AG09319 (cell line): ENCODE measurements at regions not wholly inside any gene's neighbourhood (a gene's known extent, or its start where the extent isn't known, plus 50 kb on each side); places are given as distances from the start of the nearest gene placed in this dataset.

ENCODE experiments used
- DNase-seq: peaks from one replicate; pipeline ENCODE4 v3.0.0-alpha.2; 2010; ENCODE audit warnings: low read depth; ENCODE audit errors: extremely low read depth
- CTCF ChIP-seq: IDR thresholded peaks from 2 replicates; pipeline ENCODE4 v1.5.1; 2011; ENCODE audit warnings: low read depth, mild to moderate bottlenecking, inconsistent platforms, low read length, moderate library complexity

GRCh38 chr12:125254856-125255255 lies 189.6 kb downstream of the AACS start:
- no peak for TF ChIP-seq CTCF
- DNase-seq = no peak

- TF ChIP-seq CTCF = no peak
- no peak for DNase-seq
Measured at GRCh38 chr12:125255935-125256633, 190.8 kb downstream of the AACS start.

GRCh38 chr12:125256634-125256936 lies 191.3 kb downstream of the AACS start:
- no peak for DNase-seq
- no peak for TF ChIP-seq CTCF

- no peak for DNase-seq
- no peak for TF ChIP-seq CTCF
Measured at GRCh38 chr12:125259178-125259867, 194.1 kb downstream of the AACS start.

- TF ChIP-seq CTCF = no peak
- DNase-seq = no peak
Measured at GRCh38 chr12:125262851-125263250, 197.6 kb downstream of the AACS start.

- no peak for TF ChIP-seq CTCF
- DNase-seq = no peak
Measured at GRCh38 chr12:125263385-125263784, 198.2 kb downstream of the AACS start.

- TF ChIP-seq CTCF = no peak
- no peak for DNase-seq
Measured at GRCh38 chr12:125267114-125267513, 201.9 kb downstream of the AACS start.
